ENCODE measurements at regions not wholly inside any gene's neighbourhood (a gene's known extent, or its start where the extent isn't known, plus 50 kb on each side); places are given as distances from the start of the nearest gene placed in this dataset.
"Not testable (repeated sequence)": the region's sequence is repeated elsewhere in the genome, so short reads cannot be mapped to it uniquely, and the experiment has no call there.

- TF ChIP-seq EZH2 (IDR thresholded peaks at IDR 0.05; ENCODE audit: low read length): no peak
- peak in 2 of 3 experiments; percentile 63 to 75 for TF ChIP-seq CTCF (optimal IDR thresholded peaks at IDR 0.05 in 1 of 3, IDR thresholded peaks at IDR 0.05 in 1 of 3, conservative IDR thresholded peaks at IDR 0.05 in 1 of 3; ENCODE audit: extremely low read depth in 1 of 3, insufficient read depth in 2 of 3, low read length in 3 of 3)
- DNase-seq (ENCODE audit: low read depth, low spot score) (no peak), FAIRE-seq (no peak)
Observed at GRCh38 chr5:50320131-50320749, 120.8 kb downstream of the EMB start.

GRCh38 chr5:50318220-50318619 is 122.9 kb downstream of the EMB start:
- FAIRE-seq (no peak), DNase-seq (ENCODE audit: low read depth, low spot score) (no peak)
- no peaks in the 10 kb centered on the region for H3K36me3 ChIP-seq (ENCODE audit: control insufficient read depth in 2 of 2, extremely low read depth in 1 of 2, insufficient read depth in 2 of 2, low read length in 2 of 2)
- H3K4me2 ChIP-seq (ENCODE audit: control insufficient read depth, extremely low read depth, insufficient read depth, low read depth, low read length): no peak overlapping the region
- H3K4me3 ChIP-seq (ENCODE audit: control insufficient read depth in 2 of 3, extremely low read depth in 1 of 3, insufficient read depth in 2 of 3, low read depth in 1 of 3, low read length in 3 of 3): no peak overlapping the region
- TF ChIP-seq EZH2 (IDR thresholded peaks at IDR 0.05; ENCODE audit: low read length) (no peak), CTCF (optimal IDR thresholded peaks at IDR 0.05 in 1 of 3, IDR thresholded peaks at IDR 0.05 in 1 of 3, conservative IDR thresholded peaks at IDR 0.05 in 1 of 3; ENCODE audit: extremely low read depth in 1 of 3, insufficient read depth in 2 of 3, low read length in 3 of 3) (no peak)
- H2AFZ ChIP-seq (ENCODE audit: control insufficient read depth, low read length): no peak overlapping the region
- dilution Hi-C loops (cut with MboI; ENCODE audit: extremely low pct_ligation_motif_present, low sequenced_read_pairs): no loop called here
- H3K27ac ChIP-seq (ENCODE audit: control insufficient read depth, insufficient read depth, low read length): no peak overlapping the region
- H3K79me2 ChIP-seq (ENCODE audit: control insufficient read depth, insufficient read depth, low read length): no peaks in the 10 kb centered on the region
- H3K27me3 ChIP-seq (ENCODE audit: control insufficient read depth, extremely low read depth, insufficient read depth, low read length): no peaks in the 10 kb centered on the region
- H3K9me3 ChIP-seq (ENCODE audit: control insufficient read depth, low read depth, low read length): no peaks in the 10 kb centered on the region
- H3K9ac ChIP-seq (ENCODE audit: control insufficient read depth, extremely low read depth, insufficient read depth, low read length): no peak overlapping the region
- H3K9me1 ChIP-seq (ENCODE audit: control insufficient read depth, extremely low read depth, insufficient read depth, low read length): no peaks in the 10 kb centered on the region
- H3K4me1 ChIP-seq (ENCODE audit: control insufficient read depth, extremely low read depth, insufficient read depth, low read length): no peaks in the 10 kb centered on the region
- no peaks in the 10 kb centered on the region for H4K20me1 ChIP-seq (ENCODE audit: control insufficient read depth, extremely low read depth, insufficient read depth, low read length)

More at GRCh38 chr5:50320131-50320749, 120.8 kb downstream of the EMB start:
- Histone ChIP-seq H3K4me3 (ENCODE audit: control insufficient read depth in 2 of 3, extremely low read depth in 1 of 3, insufficient read depth in 2 of 3, low read depth in 1 of 3, low read length in 3 of 3) (no peak overlapping the region), H3K27me3 (ENCODE audit: control insufficient read depth, extremely low read depth, insufficient read depth, low read length) (no peaks in the 10 kb centered on the region), H3K9me1 (ENCODE audit: control insufficient read depth, extremely low read depth, insufficient read depth, low read length) (no peaks in the 10 kb centered on the region), H3K4me1 (ENCODE audit: control insufficient read depth, extremely low read depth, insufficient read depth, low read length) (no peaks in the 10 kb centered on the region), H3K79me2 (ENCODE audit: control insufficient read depth, insufficient read depth, low read length) (no peaks in the 10 kb centered on the region), H3K36me3 (ENCODE audit: control insufficient read depth in 2 of 2, extremely low read depth in 1 of 2, insufficient read depth in 2 of 2, low read length in 2 of 2) (no peaks in the 10 kb centered on the region), H3K9me3 (ENCODE audit: control insufficient read depth, low read depth, low read length) (no peaks in the 10 kb centered on the region), H3K4me2 (ENCODE audit: control insufficient read depth, extremely low read depth, insufficient read depth, low read depth, low read length) (no peak overlapping the region), H4K20me1 (ENCODE audit: control insufficient read depth, extremely low read depth, insufficient read depth, low read length) (no peaks in the 10 kb centered on the region), H3K27ac (ENCODE audit: control insufficient read depth, insufficient read depth, low read length) (no peak overlapping the region), H3K9ac (ENCODE audit: control insufficient read depth, extremely low read depth, insufficient read depth, low read length) (no peak overlapping the region), H2AFZ (ENCODE audit: control insufficient read depth, low read length) (no peak overlapping the region)
- dilution Hi-C loops (cut with MboI; ENCODE audit: extremely low pct_ligation_motif_present, low sequenced_read_pairs): no loop called here

- FAIRE-seq; H3K27me3 ChIP-seq (ENCODE audit: control insufficient read depth, extremely low read depth, insufficient read depth, low read length); H3K9me1 ChIP-seq (ENCODE audit: control insufficient read depth, extremely low read depth, insufficient read depth, low read length); H3K27ac ChIP-seq (ENCODE audit: control insufficient read depth, insufficient read depth, low read length); H2AFZ ChIP-seq (ENCODE audit: control insufficient read depth, low read length); H4K20me1 ChIP-seq (ENCODE audit: control insufficient read depth, extremely low read depth, insufficient read depth, low read length); dilution Hi-C loops (cut with MboI; ENCODE audit: extremely low pct_ligation_motif_present, low sequenced_read_pairs); H3K79me2 ChIP-seq (ENCODE audit: control insufficient read depth, insufficient read depth, low read length); H3K4me3 ChIP-seq (ENCODE audit: control insufficient read depth in 2 of 3, extremely low read depth in 1 of 3, insufficient read depth in 2 of 3, low read depth in 1 of 3, low read length in 3 of 3); H3K9me3 ChIP-seq (ENCODE audit: control insufficient read depth, low read depth, low read length); H3K4me2 ChIP-seq (ENCODE audit: control insufficient read depth, extremely low read depth, insufficient read depth, low read depth, low read length); H3K36me3 ChIP-seq (ENCODE audit: control insufficient read depth in 2 of 2, extremely low read depth in 1 of 2, insufficient read depth in 2 of 2, low read length in 2 of 2); DNase-seq (ENCODE audit: low read depth, low spot score); H3K9ac ChIP-seq (ENCODE audit: control insufficient read depth, extremely low read depth, insufficient read depth, low read length): not testable (repeated sequence)
- H3K4me1 ChIP-seq (ENCODE audit: control insufficient read depth, extremely low read depth, insufficient read depth, low read length): peaks cover 18% of the 10 kb centered on the region
Observed at GRCh38 chr5:50306488-50306887, 134.6 kb downstream of the EMB start.
